ENCODE measurements at regions not wholly inside any gene's neighbourhood (a gene's known extent, or its start where the extent isn't known, plus 50 kb on each side); places are given as distances from the start of the nearest gene placed in this dataset.

- TF ChIP-seq KDM4A (IDR thresholded peaks at IDR 0.05; ENCODE audit: low read depth, low read length, severe bottlenecking) (no peak), EZH2 (IDR thresholded peaks at IDR 0.05; ENCODE audit: low read depth, low read length, severe bottlenecking) (no peak), ZNF274 (IDR thresholded peaks at IDR 0.05; ENCODE audit: borderline replicate concordance, extremely low read depth, low read length) (no peak), POLR2A (IDR thresholded peaks at IDR 0.05; ENCODE audit: control extremely low read depth in 1 of 2, low read depth in 2 of 2, low read length in 2 of 2) (no peak), ATF2 (IDR thresholded peaks at IDR 0.05; ENCODE audit: low read length) (no peak), TEAD4 (IDR thresholded peaks at IDR 0.05; ENCODE audit: low read depth, low read length) (no peak), TCF12 (IDR thresholded peaks at IDR 0.05; ENCODE audit: low read depth, low read length) (no peak), GABPA (IDR thresholded peaks at IDR 0.05; ENCODE audit: borderline replicate concordance, insufficient read depth, low read length) (no peak), CEBPB (IDR thresholded peaks at IDR 0.05; ENCODE audit: low read depth, low read length) (no peak), RAD21 (IDR thresholded peaks at IDR 0.05 in 1 of 2, conservative IDR thresholded peaks at IDR 0.05 in 1 of 2; ENCODE audit: low read depth in 2 of 2, low read length in 2 of 2) (no peak), KDM5A (IDR thresholded peaks at IDR 0.05; ENCODE audit: low read length) (no peak), SP1 (IDR thresholded peaks at IDR 0.05; ENCODE audit: low read depth, low read length) (no peak)
- TF ChIP-seq, protein P1, sequence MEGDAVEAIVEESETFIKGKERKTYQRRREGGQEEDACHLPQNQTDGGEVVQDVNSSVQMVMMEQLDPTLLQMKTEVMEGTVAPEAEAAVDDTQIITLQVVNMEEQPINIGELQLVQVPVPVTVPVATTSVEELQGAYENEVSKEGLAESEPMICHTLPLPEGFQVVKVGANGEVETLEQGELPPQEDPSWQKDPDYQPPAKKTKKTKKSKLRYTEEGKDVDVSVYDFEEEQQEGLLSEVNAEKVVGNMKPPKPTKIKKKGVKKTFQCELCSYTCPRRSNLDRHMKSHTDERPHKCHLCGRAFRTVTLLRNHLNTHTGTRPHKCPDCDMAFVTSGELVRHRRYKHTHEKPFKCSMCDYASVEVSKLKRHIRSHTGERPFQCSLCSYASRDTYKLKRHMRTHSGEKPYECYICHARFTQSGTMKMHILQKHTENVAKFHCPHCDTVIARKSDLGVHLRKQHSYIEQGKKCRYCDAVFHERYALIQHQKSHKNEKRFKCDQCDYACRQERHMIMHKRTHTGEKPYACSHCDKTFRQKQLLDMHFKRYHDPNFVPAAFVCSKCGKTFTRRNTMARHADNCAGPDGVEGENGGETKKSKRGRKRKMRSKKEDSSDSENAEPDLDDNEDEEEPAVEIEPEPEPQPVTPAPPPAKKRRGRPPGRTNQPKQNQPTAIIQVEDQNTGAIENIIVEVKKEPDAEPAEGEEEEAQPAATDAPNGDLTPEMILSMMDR (IDR thresholded peaks at IDR 0.05; ENCODE audit: control extremely low read depth in 1 of 3, insufficient read depth in 1 of 3, low read depth in 1 of 3, low read length in 3 of 3): no peak
- TF ChIP-seq, protein P2, sequence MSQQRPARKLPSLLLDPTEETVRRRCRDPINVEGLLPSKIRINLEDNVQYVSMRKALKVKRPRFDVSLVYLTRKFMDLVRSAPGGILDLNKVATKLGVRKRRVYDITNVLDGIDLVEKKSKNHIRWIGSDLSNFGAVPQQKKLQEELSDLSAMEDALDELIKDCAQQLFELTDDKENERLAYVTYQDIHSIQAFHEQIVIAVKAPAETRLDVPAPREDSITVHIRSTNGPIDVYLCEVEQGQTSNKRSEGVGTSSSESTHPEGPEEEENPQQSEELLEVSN (IDR thresholded peaks at IDR 0.05): no peak
Observed at GRCh38 chr3:116848248-116848829, 138.8 kb downstream of the TUSC7 start.
